SK-N-SH (cell line): ENCODE measurements at regions not wholly inside any gene's neighbourhood (a gene's known extent, or its start where the extent isn't known, plus 50 kb on each side); places are given as distances from the start of the nearest gene placed in this dataset.

Source experiments
- CTCF ChIP-seq: fragments of 200-600 bp; sonication (generic); IDR thresholded peaks from 2 replicates; pipeline ENCODE4 v1.6.1; 2017; ENCODE audit warnings: antibody characterized with exemption, mild to moderate bottlenecking, moderate library complexity
- ELF1 ChIP-seq: IDR thresholded peaks from 2 replicates; pipeline ENCODE4 v1.4.0; 2012
- EZH2phosphoT487 ChIP-seq: fragments of 200-600 bp; sonication (generic); IDR thresholded peaks from 2 replicates; pipeline ENCODE4 v1.6.1; 2017; ENCODE audit warnings: low read depth, mixed run types, mild to moderate bottlenecking, antibody characterized with exemption, moderate library complexity, borderline replicate concordance
- GABPA ChIP-seq: IDR thresholded peaks from 2 replicates; pipeline ENCODE4 v1.4.0; 2012; ENCODE audit warnings: low read depth, mild to moderate bottlenecking
- GATA2 ChIP-seq: sonication (generic); formaldehyde crosslinking; IDR thresholded peaks from 2 replicates; pipeline ENCODE4 v1.5.0; 2020; ENCODE audit warnings: mild to moderate bottlenecking, missing genetic modification reagents
- MAX ChIP-seq: IDR thresholded peaks from 2 replicates; pipeline ENCODE4 v1.4.0; 2012; ENCODE audit warnings: low read depth
- SIN3A ChIP-seq: IDR thresholded peaks from 2 replicates; pipeline ENCODE4 v1.6.1; 2012; ENCODE audit warnings: low read depth, mild to moderate bottlenecking, low read length, moderate library complexity, borderline replicate concordance
- TF ChIP-seq, protein P1 (sequence below): IDR thresholded peaks from 2 replicates; pipeline ENCODE4 v1.6.1; 2012; ENCODE audit warnings: mild to moderate bottlenecking, low read depth, low read length, moderate library complexity

DNA sequence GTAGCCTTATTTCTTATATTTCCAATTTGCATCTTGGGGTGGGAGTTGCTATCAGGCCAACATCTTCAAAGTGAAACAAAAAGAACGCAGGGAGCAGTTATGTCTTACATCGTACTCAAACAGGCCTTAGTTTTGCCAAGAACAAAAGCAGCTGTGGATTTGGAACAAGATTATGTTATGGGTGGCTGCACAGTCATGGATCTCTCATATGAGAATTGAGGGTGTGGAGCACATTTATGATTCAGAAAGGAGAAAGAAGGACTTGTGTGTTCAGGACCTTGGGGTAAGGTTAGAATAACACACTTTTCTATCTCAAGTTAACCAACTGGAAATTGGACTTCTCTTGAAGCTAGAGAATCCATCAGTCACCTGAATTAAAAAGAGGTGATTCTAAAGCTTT, 259.9 kb downstream of the FOXA2 start:
- TF ChIP-seq, protein P1, sequence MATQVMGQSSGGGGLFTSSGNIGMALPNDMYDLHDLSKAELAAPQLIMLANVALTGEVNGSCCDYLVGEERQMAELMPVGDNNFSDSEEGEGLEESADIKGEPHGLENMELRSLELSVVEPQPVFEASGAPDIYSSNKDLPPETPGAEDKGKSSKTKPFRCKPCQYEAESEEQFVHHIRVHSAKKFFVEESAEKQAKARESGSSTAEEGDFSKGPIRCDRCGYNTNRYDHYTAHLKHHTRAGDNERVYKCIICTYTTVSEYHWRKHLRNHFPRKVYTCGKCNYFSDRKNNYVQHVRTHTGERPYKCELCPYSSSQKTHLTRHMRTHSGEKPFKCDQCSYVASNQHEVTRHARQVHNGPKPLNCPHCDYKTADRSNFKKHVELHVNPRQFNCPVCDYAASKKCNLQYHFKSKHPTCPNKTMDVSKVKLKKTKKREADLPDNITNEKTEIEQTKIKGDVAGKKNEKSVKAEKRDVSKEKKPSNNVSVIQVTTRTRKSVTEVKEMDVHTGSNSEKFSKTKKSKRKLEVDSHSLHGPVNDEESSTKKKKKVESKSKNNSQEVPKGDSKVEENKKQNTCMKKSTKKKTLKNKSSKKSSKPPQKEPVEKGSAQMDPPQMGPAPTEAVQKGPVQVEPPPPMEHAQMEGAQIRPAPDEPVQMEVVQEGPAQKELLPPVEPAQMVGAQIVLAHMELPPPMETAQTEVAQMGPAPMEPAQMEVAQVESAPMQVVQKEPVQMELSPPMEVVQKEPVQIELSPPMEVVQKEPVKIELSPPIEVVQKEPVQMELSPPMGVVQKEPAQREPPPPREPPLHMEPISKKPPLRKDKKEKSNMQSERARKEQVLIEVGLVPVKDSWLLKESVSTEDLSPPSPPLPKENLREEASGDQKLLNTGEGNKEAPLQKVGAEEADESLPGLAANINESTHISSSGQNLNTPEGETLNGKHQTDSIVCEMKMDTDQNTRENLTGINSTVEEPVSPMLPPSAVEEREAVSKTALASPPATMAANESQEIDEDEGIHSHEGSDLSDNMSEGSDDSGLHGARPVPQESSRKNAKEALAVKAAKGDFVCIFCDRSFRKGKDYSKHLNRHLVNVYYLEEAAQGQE, result no peak
- TF ChIP-seq EZH2phosphoT487, result no peak
- no peak for TF ChIP-seq CTCF
- no peak for TF ChIP-seq ELF1
- TF ChIP-seq MAX, result no peak
- TF ChIP-seq GABPA, result no peak
- no peak for TF ChIP-seq GATA2
- TF ChIP-seq SIN3A, result no peak
